Hematopoietic multipotent progenitor cell treated with erythropoietin and hydrocortisone succinate and interleukin-3 and kit ligand, for 6 days (in vitro differentiated cells): ENCODE measurements at regions not wholly inside any gene's neighbourhood (a gene's known extent, or its start where the extent isn't known, plus 50 kb on each side); places are given as distances from the start of the nearest gene placed in this dataset.

Experiments
- DNase-seq: peaks from one replicate; pipeline ENCODE4 v3.0.0-alpha.2; 2015

DNA sequence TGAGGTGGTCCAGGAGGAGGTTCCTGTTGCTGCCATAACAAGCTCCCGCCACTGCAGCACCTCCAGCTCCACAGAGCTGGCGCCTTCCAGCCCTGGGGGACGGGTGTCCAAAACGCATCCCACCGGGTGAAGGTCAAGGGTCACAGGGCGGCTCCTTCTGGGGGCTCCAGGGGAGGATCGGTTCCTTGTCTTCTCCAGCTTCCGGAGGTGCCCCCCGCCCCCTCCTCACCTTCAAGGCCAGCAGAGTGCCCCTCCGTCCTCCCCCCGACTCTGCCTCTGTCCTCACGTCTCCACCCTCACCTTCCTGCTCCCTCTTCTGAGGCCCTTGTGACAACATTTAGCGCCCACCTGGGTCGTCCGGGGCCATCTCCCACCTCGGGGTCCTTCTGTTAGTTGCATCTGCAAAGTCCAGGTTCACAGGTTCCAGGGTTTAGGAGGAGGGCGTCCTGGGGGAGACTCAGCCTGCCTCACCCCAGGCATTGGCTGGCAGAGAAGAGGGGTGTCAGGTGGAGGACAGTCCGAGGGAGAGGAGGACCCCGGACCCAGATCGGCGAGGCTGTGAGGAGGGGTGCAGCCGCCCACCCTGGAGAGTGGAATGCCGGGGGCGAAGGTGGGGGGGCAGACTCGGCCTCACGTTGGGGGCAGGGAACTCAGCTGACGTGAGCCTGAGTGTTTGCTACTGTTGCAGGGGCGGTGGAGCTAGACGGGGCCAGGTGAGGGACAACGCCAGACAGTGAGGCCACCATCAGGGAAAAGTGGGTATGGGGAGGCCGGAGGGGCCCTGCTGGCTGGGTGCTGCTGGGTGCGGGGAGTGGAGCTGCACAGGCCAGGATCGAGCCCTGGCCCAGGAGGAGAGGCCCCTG is 205.5 kb upstream of the C14orf180 start:
- no peak for DNase-seq

DNA sequence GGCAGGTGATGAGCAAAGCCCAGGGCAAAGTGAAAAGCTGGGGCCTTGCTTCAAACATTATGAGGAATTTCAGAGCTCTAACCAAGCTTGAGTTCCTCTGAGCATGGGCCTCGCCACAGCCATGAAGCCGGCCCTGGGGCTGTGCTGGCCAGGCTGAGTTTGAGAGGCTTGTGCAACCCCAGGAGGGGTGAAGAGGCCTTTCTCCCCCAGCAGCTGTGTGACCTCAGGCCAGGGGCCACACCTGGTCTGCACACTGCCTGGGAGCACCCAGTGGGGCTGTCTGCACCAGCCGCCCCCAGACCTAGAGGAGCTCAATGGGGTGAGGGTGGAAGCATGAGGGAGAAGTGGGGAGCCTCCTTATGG is 204.9 kb upstream of the C14orf180 start:
- DNase-seq = no peak

- no peak for DNase-seq
Measured at GRCh38 chr14:104375551-104376201, 203.9 kb upstream of the C14orf180 start.

DNA sequence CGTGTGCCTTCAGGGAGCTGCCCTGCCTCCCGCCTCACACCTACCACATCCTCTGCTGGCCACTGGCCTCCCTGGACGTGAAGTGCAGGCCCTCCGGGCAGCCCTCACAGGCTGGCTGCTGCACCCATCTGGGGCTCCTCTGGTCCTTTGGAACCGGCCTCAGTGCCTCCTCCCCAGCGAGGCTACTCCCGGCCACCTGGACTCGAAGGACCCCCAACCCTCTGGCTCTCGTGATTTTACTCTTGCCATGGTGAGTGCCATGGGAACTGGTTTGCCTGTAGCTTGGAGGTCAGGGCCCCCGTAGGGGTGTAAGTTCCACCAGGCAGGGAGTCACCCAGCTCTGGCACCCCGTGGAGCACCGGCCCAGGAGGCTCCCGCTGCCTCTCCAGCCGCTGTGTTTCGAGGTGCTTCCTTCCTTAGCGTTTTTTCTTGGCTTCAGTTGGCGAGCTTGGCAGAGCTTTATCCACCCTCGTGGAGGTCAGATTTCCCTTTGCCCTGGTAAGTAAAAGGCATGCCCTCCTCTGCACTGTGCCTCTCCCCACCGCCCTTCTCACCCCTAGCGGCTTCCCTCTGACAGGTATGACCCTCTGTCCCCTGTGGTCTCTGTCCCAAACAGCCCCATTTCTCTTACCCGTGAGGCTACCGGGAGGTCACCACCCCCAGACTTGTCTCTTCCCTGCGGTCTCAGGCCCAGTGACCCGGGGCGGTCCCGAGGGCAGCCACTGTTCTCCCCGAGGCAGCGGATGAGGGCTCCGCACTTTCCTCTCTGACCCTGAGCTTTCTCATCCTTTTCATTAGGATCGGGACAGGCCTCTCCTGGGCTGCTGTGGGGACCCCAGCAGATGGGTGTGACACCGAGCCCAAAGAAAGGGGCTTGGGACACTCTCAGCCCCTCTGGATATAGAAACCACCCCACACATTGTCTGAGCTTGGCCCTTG is 203.1 kb upstream of the C14orf180 start:
- no peak for DNase-seq

GRCh38 chr14:104377256-104377655 is 202.3 kb upstream of the C14orf180 start:
- no peak for DNase-seq

GRCh38 chr14:104378698-104379113 is 200.9 kb upstream of the C14orf180 start:
- DNase-seq = no peak

- no peak for DNase-seq
Measured at GRCh38 chr14:104382361-104383087, 197.0 kb upstream of the C14orf180 start.

GRCh38 chr14:104383088-104383995 is 196.2 kb upstream of the C14orf180 start:
- no peak for DNase-seq

- DNase-seq = peak; percentile 54
Measured at GRCh38 chr14:104383996-104384775, 195.4 kb upstream of the C14orf180 start.

GRCh38 chr14:104384776-104385071 is 194.8 kb upstream of the C14orf180 start:
- no peak for DNase-seq

DNA sequence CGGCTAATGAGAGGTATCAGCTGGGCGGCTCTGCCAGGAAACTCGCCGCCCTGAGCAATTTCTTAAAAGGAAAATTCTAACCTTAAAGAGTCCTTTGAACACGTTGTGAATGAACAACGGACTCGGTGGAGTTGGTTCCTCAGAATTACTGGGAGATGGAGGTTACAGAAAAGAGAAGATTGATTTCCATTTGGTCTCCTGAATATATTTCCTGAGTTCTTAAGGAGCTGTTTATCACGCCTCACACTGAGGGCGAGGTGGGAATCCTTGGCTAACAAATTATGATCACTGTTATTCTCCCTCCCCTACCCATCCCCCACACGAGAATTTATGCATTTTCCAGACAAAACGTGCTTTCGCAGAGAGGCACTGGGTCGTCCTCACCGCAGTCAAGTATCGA is 194.5 kb upstream of the C14orf180 start:
- no peak for DNase-seq

DNA sequence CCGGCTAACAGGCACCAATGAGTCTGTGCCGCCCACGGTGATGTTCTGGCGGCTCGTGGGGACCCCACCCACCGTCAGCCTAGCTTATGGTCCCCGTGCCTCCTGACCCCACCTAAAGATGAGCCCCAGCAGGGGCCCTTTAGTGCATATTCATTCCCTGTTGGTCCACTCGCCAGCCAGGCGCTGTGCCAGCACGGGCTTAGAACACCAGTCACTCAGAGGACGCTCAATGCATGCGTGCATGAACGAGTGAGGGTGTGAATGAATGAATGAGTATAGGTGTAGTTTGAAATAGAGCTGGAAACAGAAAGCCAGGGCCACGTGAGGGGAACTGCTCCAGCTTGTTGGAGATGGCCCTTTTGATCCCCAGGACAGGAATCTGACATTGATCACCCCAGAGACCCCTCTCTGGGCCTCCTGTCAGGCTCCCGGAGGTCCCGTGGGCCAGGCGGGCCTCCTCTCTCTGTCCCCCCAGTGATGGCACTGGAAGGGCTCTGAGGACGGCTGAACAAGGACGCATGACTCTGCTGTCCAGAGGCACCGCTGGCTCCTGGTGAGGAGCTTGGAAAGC is 193.9 kb upstream of the C14orf180 start:
- no peak for DNase-seq

GRCh38 chr14:104386151-104386841 is 193.3 kb upstream of the C14orf180 start:
- DNase-seq = no peak

GRCh38 chr14:104387022-104388010 is 192.2 kb upstream of the C14orf180 start:
- DNase-seq = peak; percentile 10

DNA sequence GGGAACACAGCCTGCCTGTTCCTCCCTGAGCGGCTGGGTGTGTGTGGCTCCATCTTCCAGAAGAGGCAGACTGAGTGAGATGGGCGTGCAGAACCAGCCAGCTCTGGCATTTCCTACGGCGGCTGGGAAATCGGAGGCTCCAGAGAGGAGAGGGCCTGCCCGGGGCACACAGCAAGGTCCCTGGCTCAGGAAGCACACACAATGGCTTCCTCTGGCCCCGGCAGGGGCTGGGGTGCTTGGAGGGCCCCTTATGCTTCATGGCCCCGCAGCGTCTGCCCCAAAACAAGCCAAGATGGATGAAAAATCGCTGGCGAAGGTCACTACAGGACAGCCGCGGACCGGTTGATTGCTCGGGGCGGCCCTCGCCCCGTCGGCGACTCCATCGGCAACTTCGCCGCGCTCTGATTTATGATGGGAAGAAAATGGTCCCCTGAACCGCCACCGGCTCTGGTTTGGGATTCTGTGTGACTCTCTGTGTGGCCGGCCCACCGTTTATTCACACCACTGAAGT is 191.5 kb upstream of the C14orf180 start:
- DNase-seq = no peak

GRCh38 chr14:104388541-104389325 is 190.8 kb upstream of the C14orf180 start:
- DNase-seq = no peak
